Activated naive CD4-positive, alpha-beta T cell treated with anti-CD3 and anti-CD28 coated beads, Interleukin-2, amount 50 U/mL, for 24 hours (primary cell): ENCODE measurements at regions not wholly inside any gene's neighbourhood (a gene's known extent, or its start where the extent isn't known, plus 50 kb on each side); places are given as distances from the start of the nearest gene placed in this dataset.

ENCODE experiments used
- H3K27ac Mint-ChIP-seq: one replicate; pipeline ENCODE4 v1.8.0; 2021; ENCODE audit warnings: mild to moderate bottlenecking, mixed read lengths
- H3K27me3 Mint-ChIP-seq: one replicate; pipeline ENCODE4 v1.8.0; 2021; ENCODE audit warnings: mixed read lengths
- H3K36me3 Mint-ChIP-seq: one replicate; pipeline ENCODE4 v1.8.0; 2021; ENCODE audit warnings: mixed read lengths
- H3K4me1 Mint-ChIP-seq: one replicate; pipeline ENCODE4 v1.8.0; 2021; ENCODE audit warnings: mixed read lengths
- H3K4me3 Mint-ChIP-seq: one replicate; pipeline ENCODE4 v1.8.0; 2021; ENCODE audit warnings: mild to moderate bottlenecking, mixed read lengths
- H3K9me3 Mint-ChIP-seq: one replicate; pipeline ENCODE4 v1.8.0; 2021; ENCODE audit warnings: mixed read lengths

DNA sequence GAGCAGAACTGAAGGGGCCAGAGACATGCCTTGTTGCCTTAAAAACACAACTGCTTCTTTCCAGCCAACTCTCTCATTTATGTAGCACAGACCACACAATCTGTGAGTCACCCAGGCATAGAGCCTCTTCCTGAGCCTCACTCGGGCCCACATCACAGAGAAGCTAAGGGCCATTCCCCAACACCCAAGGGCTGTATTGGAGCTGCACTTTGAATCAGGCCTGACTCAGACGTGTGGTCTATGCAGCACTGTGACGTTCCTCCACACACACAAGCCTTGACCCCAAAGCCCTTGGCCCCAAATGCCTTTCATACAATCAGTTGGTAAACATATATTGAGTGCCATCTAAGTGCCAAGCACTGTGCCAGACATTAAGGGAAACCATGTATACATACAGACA, 308.9 kb upstream of the DYNLRB2 start:
- Mint-ChIP-seq H3K27me3 (no peaks in the 10 kb centered on the region), H3K27ac (no peak overlapping the region), H3K36me3 (no peaks in the 10 kb centered on the region)

DNA sequence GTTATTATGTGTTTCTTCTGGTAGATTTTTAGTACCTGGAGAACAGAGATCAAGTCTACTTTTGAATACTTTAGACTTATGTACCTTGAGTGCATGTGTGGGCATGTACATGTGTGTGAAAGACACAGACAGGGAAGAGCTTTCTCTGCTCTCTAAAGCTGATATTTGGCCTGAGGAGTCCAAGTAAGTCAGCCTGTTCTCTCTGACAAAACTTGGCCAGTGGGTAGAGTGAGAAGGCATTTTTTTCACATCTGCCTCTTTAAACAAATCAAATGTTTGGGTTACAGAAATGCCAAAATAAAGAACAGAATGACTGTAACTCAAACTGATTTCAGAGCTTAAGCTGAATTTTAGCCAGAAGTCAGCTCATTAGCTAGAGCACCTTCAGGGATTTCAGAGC, 309.7 kb upstream of the DYNLRB2 start:
- no peaks in the 10 kb centered on the region for H3K36me3 Mint-ChIP-seq
- H3K27ac Mint-ChIP-seq = no peak overlapping the region
- no peak overlapping the region for H3K4me3 Mint-ChIP-seq
- no peaks in the 10 kb centered on the region for H3K27me3 Mint-ChIP-seq
- H3K9me3 Mint-ChIP-seq = peaks cover 8% of the 10 kb centered on the region
- H3K4me1 Mint-ChIP-seq = no peaks in the 10 kb centered on the region

More for the DNA sequence above, 308.9 kb upstream of the DYNLRB2 start:
- peaks cover 5% of the 10 kb centered on the region for H3K9me3 Mint-ChIP-seq
- no peaks in the 10 kb centered on the region for H3K4me1 Mint-ChIP-seq
- no peak overlapping the region for H3K4me3 Mint-ChIP-seq

DNA sequence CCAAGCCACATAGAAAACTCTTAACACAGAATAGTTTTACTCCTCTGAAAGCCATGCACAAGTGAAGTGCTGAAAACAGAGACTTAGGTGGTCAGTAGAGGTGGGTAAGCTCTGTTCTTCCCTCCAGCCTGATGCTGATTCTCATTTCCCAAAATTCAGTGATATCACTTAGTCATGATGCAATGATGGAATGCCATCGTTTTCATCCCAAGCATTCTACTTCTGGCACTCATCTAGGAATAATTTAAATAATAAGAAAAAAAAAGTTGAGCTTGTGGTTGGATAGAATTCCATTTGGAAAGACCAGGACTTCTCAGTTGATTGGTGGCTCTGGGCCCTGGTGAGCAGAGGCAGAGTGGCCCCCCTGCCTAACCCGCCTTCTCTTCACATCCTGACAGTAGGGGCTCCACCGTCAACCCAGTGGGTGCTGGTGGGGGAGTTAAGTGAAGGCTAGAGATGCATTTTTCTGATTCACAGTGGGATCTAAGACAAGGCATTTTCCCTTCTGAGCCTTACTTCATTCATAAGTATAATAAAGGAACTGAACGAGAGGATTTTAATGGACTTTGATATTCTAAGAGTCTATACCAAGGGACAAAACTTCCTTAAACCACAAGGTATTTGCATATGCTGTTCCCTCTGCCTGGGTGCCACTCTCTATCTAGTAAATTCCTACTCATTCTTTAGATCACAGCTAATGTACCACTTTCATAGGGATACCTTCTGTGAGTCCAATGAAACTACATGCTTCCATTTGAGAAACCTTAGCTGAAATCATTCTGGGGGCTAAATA, 310.3 kb upstream of the DYNLRB2 start:
- Mint-ChIP-seq H3K4me1 (no peaks in the 10 kb centered on the region), H3K36me3 (no peaks in the 10 kb centered on the region), H3K9me3 (peaks cover 8% of the 10 kb centered on the region), H3K27me3 (no peaks in the 10 kb centered on the region), H3K27ac (no peak overlapping the region), H3K4me3 (no peak overlapping the region)

DNA sequence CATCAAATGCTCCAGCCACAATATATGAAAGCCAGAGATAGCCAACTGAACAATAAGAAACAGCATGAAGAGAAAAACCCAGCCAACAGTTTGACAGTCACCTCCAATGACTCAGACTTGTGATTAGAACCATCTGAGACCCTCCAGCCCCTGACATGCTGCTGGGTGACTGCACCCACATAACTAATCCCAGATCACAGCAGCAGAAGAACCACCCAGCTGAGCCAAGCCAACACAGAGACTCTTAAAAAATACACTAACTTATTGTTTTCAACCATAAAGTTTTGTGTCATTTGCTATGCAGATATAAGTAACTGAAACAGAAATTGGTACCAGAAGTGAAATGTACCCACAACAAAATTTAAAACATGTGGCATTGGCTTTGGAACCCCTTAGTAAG, 314.3 kb upstream of the DYNLRB2 start:
- H3K36me3 Mint-ChIP-seq = no peaks in the 10 kb centered on the region
- peaks cover 16% of the 10 kb centered on the region for H3K9me3 Mint-ChIP-seq
- H3K4me1 Mint-ChIP-seq = no peaks in the 10 kb centered on the region
- no peak overlapping the region for H3K4me3 Mint-ChIP-seq
- H3K27ac Mint-ChIP-seq = no peak overlapping the region
- H3K27me3 Mint-ChIP-seq = no peaks in the 10 kb centered on the region

DNA sequence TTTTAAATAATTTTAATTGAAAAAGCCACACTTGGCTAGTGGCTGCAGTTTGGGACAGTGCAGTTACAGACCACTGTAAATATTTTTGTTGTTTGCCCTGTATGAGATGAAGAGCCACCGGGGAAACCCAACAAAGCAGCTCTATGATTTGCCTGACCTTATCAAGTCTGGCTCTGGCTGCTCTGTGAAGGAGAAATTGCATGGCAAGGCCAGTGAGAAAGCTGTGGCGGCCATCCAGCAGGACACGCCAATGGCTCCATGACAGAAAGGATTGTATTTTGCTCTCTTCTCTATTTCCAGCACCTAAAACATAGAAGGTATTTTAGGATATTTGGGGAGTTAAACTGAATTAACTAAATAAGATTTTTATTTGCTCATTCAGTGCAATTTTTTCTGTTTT, 330.0 kb upstream of the DYNLRB2 start:
- Mint-ChIP-seq H3K27me3 (peaks cover 9% of the 10 kb centered on the region), H3K9me3 (no peaks in the 10 kb centered on the region), H3K36me3 (no peaks in the 10 kb centered on the region), H3K4me1 (no peaks in the 10 kb centered on the region), H3K4me3 (no peak overlapping the region), H3K27ac (no peak overlapping the region)

DNA sequence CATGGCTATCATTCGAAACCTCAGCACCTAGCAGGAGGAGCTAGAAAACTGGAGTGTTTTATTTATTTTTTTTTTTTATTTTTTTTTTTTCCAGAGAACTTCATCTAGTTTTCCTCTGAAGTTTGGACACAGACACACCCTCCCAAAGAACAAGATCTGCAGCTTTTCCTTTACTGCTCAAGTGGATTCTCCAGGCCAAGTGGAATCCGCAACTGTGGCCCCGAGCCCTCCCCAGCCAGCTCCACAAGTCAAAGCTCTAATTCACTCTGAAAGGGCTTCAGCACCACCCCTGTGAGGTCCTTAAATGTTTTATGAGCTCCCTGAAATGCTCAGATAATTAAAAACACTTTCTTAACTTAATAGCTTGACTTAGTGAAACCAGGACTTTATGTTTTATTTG, 332.1 kb upstream of the DYNLRB2 start:
- H3K36me3 Mint-ChIP-seq = no peaks in the 10 kb centered on the region
- peaks cover 7% of the 10 kb centered on the region for H3K27me3 Mint-ChIP-seq
- H3K4me3 Mint-ChIP-seq = no peak overlapping the region
- no peaks in the 10 kb centered on the region for H3K4me1 Mint-ChIP-seq
- H3K9me3 Mint-ChIP-seq = no peaks in the 10 kb centered on the region
- no peak overlapping the region for H3K27ac Mint-ChIP-seq

DNA sequence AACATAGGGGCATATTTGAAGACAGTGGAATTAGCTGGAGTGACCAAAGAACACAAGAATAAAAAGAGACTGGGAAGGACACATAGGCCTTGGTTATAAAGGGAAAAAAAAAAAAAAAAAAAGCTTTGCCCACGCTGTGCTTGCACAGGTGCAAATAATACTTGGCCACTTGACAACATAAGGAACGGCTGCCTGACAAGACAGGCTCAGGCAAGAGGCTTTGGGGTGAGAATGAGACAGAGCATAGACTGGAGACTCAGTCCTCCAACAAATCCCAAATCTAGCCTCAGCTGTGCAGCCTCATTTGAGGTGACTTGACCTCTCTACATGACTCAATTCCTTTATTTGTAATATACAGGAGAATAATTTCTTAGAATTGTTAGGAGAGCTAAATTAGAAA, 332.8 kb upstream of the DYNLRB2 start:
- H3K36me3 Mint-ChIP-seq = no peaks in the 10 kb centered on the region
- H3K4me1 Mint-ChIP-seq = no peaks in the 10 kb centered on the region
- no peaks in the 10 kb centered on the region for H3K9me3 Mint-ChIP-seq
- H3K27ac Mint-ChIP-seq = no peak overlapping the region
- H3K27me3 Mint-ChIP-seq = peaks cover 7% of the 10 kb centered on the region
- H3K4me3 Mint-ChIP-seq = no peak overlapping the region

DNA sequence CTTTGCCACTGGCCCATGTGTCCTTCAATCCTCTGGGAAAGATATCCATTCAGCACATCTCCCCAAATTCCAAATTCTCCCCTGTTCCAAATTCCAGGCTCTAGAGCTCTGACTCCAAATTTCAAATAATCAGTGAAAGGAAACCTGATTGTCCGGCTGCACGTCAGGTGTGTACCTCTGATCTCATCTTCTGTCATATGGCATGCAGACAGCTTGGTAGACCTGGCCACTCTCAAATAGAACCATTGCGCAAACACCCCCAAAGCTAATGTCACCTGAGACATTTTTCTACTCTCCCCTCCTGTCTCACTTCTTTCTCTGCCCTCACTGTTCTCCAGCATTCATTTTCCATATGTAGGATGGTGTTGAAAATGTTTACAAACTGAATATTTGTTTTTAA, 337.0 kb upstream of the DYNLRB2 start:
- Mint-ChIP-seq H3K4me1 (no peaks in the 10 kb centered on the region), H3K36me3 (no peaks in the 10 kb centered on the region), H3K27me3 (peaks cover 9% of the 10 kb centered on the region), H3K27ac (no peak overlapping the region), H3K4me3 (no peak overlapping the region), H3K9me3 (no peaks in the 10 kb centered on the region)

DNA sequence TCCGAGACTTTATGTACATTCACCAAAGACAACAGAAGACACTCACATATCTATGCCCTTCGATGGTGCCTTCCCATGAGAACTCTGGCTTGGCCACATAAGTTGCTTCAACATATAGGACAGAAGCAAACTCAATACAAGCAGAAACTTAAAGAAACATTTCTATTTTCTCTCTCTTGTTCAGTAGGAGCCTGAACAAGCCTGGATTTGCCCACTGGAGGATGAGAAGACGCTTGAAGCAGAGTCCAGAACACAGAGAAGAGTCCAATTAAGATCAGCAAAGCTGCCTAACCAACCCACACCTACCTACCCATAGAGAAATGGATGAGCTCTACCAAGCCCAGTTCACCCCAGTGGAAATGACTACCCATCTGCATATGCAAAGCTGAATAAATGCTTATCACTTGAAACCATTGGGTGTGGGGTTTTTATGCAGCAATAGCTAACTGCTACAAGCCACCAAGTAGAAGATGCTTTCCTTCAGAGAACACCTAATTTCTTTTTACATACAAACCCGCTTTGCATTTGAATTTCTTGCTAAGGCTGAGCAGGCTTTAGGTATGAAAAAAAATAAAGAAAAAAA, 337.9 kb upstream of the DYNLRB2 start:
- Mint-ChIP-seq H3K4me3 (no peak overlapping the region), H3K27ac (no peak overlapping the region), H3K4me1 (no peaks in the 10 kb centered on the region), H3K36me3 (no peaks in the 10 kb centered on the region), H3K27me3 (peaks cover 9% of the 10 kb centered on the region), H3K9me3 (no peaks in the 10 kb centered on the region)

DNA sequence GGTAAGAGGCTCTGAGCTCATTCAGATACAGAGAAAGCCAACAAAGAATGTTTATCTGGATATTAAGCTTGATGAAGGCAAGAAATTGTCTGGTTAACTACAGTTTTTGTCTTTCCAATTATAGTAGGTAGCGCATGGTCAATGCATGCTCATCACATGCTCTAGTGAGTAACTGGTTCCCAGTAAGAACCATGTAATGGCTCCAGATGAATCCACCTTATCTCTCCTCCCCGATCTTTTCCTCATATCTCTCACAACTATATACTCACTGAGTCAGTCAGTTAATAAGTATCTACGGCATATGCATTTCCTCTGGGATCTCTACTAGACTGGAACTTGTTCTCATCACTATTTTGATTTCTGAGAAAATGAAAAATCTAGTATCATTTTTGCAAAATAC, 340.7 kb upstream of the DYNLRB2 start:
- peaks cover 12% of the 10 kb centered on the region for H3K27me3 Mint-ChIP-seq
- no peaks in the 10 kb centered on the region for H3K9me3 Mint-ChIP-seq
- H3K27ac Mint-ChIP-seq = no peak overlapping the region
- no peak overlapping the region for H3K4me3 Mint-ChIP-seq
- H3K36me3 Mint-ChIP-seq = no peaks in the 10 kb centered on the region
- H3K4me1 Mint-ChIP-seq = no peaks in the 10 kb centered on the region

DNA sequence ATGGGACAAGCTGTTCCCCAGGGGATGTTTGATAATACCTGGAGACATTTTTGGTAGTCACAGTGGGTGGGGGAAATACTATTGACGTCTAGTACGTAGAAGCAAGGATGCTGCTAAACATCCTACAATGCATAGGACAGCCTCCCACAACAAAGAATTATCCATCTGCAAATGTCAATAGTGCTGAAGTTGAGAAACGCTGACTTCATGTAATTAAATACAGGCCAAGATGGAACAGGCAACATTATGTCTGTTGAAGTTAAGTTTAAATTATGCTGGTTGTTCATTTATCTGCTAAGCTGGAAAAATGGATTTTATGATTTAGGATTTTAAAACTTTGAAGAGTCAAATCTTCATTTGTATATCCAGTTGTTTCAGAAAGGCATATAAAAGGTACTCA, 341.2 kb upstream of the DYNLRB2 start:
- Mint-ChIP-seq H3K4me1 (no peaks in the 10 kb centered on the region), H3K9me3 (no peaks in the 10 kb centered on the region), H3K27me3 (peaks cover 10% of the 10 kb centered on the region), H3K27ac (no peak overlapping the region), H3K4me3 (no peak overlapping the region), H3K36me3 (no peaks in the 10 kb centered on the region)

DNA sequence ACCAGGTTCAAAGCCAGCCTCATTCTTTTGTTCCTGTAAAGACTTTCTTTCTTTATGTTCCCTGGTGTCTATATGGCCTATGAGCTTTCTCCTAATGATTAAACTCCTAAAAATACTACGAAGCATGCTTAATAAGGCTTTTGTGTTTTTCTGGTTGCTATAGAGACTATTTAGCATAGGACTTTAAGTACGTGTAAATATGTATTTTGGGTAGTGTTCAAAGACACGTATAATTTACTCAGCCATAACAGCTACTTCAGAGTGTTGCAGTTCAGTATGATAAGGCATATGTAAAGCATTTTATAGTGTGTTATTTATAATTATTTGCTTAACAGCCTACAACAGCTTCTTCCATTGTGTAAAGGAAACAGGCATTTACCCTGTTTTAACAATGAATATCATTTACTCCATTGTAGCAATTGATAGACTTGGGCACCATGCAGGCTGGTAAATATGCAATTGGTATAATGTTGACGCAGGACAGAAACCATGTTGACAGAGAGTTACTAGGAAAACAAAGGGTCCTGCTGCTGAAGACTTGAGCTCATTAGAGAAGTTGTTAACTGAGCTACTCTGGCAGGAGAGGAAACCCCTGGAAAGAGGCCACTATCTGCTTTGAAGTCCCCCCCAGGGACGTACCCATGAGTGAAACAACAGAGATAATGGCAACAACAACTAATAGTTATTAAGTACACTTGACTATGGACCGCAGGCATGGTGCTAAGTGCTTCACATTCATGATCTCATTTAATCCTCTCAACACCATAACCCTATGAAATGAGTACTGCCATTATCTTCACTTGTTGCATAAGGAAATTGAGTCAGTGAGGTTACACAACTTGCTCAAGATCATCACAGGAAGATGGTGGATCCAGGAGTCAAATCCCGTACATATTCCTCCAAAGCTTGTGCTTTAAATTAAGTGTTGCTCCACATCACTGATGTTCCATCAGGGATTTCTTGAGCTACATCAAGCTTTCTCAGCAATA, 342.2 kb upstream of the DYNLRB2 start:
- Mint-ChIP-seq H3K4me3 (no peak overlapping the region), H3K27ac (no peak overlapping the region), H3K4me1 (no peaks in the 10 kb centered on the region), H3K36me3 (no peaks in the 10 kb centered on the region), H3K9me3 (no peaks in the 10 kb centered on the region), H3K27me3 (peaks cover 9% of the 10 kb centered on the region)

DNA sequence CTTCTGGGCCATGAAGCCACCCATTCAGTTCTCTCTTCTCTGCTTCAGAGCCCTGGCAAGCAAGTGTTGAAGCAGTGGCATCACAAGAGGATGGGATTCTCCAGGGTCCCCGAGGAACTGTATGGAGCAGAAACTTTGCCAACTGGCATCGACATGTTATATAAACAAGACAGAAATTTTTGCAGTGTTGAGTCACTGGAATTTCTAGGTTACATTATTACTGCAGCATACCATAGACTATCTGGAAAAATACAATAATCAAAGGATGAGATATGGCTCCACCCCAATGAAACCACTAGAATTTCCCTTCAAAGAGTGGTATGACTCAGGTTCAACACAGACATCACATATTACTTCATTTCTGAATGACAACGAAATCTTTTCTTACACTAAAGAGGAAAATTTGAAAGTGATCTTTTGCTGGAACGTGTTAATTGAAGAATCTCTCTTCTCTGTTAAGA, 343.0 kb upstream of the DYNLRB2 start:
- Mint-ChIP-seq H3K27me3 (peaks cover 14% of the 10 kb centered on the region), H3K36me3 (no peaks in the 10 kb centered on the region), H3K27ac (no peak overlapping the region), H3K4me3 (no peak overlapping the region), H3K9me3 (no peaks in the 10 kb centered on the region), H3K4me1 (no peaks in the 10 kb centered on the region)

DNA sequence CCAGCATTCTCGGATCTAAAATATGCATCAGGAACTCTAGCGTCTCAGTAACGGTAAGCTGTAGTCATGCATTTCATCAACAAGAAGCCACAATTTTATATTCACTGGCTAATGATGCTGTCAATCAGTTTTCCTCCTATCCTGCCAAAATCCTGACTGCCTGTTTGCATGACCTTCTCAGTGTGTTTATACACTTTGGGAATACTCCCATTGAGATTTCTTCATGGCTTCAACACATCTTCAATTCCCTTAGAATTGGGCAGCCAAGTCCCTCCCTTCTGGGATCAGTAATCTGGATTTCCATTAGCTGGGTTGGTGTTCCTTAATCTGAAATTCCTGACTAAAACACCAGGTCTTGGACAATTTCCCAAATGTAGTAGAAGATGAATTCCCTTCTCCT, 348.9 kb upstream of the DYNLRB2 start:
- H3K4me3 Mint-ChIP-seq = no peak overlapping the region
- H3K4me1 Mint-ChIP-seq = no peaks in the 10 kb centered on the region
- H3K9me3 Mint-ChIP-seq = no peaks in the 10 kb centered on the region
- H3K27me3 Mint-ChIP-seq = peaks cover 15% of the 10 kb centered on the region
- H3K27ac Mint-ChIP-seq = no peak overlapping the region
- no peaks in the 10 kb centered on the region for H3K36me3 Mint-ChIP-seq

DNA sequence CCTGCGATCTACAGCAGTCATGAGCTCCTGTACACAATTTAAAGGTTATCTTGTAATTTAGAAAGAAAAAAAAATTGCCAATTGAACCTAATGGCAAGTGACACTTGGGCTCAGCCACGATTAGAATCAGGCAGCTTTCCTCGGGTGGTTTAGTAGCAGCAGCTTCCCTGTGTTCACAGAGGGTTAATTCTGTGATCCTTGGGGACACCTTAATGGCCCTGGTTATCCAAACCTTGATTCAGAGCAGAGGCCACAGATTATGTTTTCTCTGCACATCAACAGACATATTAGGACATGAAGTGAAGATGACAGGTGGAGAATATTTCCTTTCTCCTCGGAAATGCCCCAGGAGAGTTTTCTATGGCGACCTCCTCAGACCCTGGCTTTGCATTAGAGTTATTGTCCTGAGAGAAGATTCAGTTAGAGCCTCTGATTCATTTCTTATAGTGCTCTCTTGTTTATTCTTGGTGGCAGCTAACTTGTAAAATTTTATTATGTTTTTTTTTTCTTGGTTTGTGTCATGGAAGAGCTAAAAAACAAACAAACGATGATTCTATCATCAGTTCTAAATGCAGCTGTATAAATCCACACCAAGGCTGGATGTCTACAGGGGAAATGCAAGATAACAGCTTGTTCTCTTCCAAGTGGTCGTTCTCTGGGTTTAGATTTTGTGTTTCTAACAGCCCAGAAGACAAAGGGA, 351.2 kb upstream of the DYNLRB2 start:
- Mint-ChIP-seq H3K4me1 (no peaks in the 10 kb centered on the region), H3K4me3 (no peak overlapping the region), H3K27ac (no peak overlapping the region), H3K36me3 (no peaks in the 10 kb centered on the region), H3K9me3 (no peaks in the 10 kb centered on the region), H3K27me3 (peaks cover 9% of the 10 kb centered on the region)
